Endothelial cell of umbilical vein (primary cell): ENCODE measurements at regions not wholly inside any gene's neighbourhood (a gene's known extent, or its start where the extent isn't known, plus 50 kb on each side); places are given as distances from the start of the nearest gene placed in this dataset.

ENCODE experiments used
- BruUV-seq: library from RNA; stranded (reverse); fragments of 400-500 nt; replicated peaks from 2 replicates; lab custom pipeline; 2021; lab: Mats Ljungman, UMichigan
- CTCF ChIA-PET: fragments of 300-600, 350-600 bp; sonication (Branson Sonifier 250); formaldehyde crosslinking; loops from one replicate; lab custom pipeline; 2021; ENCODE audit warnings: antibody characterized with exemption, inconsistent platforms; lab: Charles Lee
- POLR2A ChIA-PET: fragments of 300-600, 350-600 bp; sonication (Branson Sonifier 250); formaldehyde crosslinking; loops from one replicate; lab custom pipeline; 2021; ENCODE audit warnings: antibody characterized with exemption, inconsistent platforms; lab: Charles Lee
- DNase-seq: peaks from one replicate; pipeline ENCODE4 v3.0.0-alpha.2; 2011; ENCODE audit warnings: low read depth, low spot score
- FAIRE-seq: peaks from 2 replicates; lab custom pipeline; 2011; peaks lifted over from hg19 to GRCh38; lab: Jason Lieb, UNC
- H2AFZ ChIP-seq: 2 replicates; pipeline ENCODE4 v1.6.0; 2012; ENCODE audit warnings: low read depth, low read length, control low read depth, inconsistent platforms
- H3K27ac ChIP-seq: 2 replicates; pipeline ENCODE4 v1.5.1; 2011; ENCODE audit warnings: low read depth, mild to moderate bottlenecking, control low read depth, low read length, moderate library complexity; ENCODE audit not compliant: insufficient read depth
- H3K27me3 ChIP-seq, 2 experiments: 2 replicates each; pipeline versions ENCODE4 v1.6.0 to v1.6.1; 2011; ENCODE audit warnings: low read length in 2 of 2, mixed read lengths in 1 of 2; ENCODE audit not compliant: control insufficient read depth in 2 of 2, insufficient read depth in 2 of 2
- H3K36me3 ChIP-seq, 2 experiments: 2 replicates in 1 of 2; 3 replicates in 1 of 2; pipeline ENCODE4 v1.5.1; 2011; ENCODE audit warnings: low read length in 2 of 2, mild to moderate bottlenecking in 1 of 2, moderate library complexity in 1 of 2; ENCODE audit not compliant: control insufficient read depth in 2 of 2, insufficient read depth in 2 of 2; ENCODE audit errors: extremely low read depth in 1 of 2
- H3K4me1 ChIP-seq: 3 replicates; pipeline ENCODE4 v1.5.1; 2011; ENCODE audit warnings: mild to moderate bottlenecking, low read length; ENCODE audit not compliant: control insufficient read depth, insufficient read depth; ENCODE audit errors: extremely low read depth
- H3K4me2 ChIP-seq: 2 replicates; pipeline ENCODE4 v1.6.1; 2011; ENCODE audit warnings: low read length, control low read depth, mixed read lengths; ENCODE audit not compliant: insufficient read depth
- H3K4me3 ChIP-seq, 3 experiments: fragments of 200-600 bp in 1 of 3; sonication (generic), shearing (Covaris generic) in 1 of 3; replicated peaks in 1 of 3; 2 replicates each; pipeline ENCODE4 v1.5.1; 2011 to 2016; ENCODE audit warnings: control low read depth in 3 of 3, low read length in 3 of 3, mild to moderate bottlenecking in 2 of 3, inconsistent platforms in 1 of 3, low read depth in 1 of 3, moderate library complexity in 1 of 3; ENCODE audit not compliant: insufficient read depth in 1 of 3
- H3K79me2 ChIP-seq: 2 replicates; pipeline ENCODE4 v1.6.0; 2012; ENCODE audit warnings: low read length, inconsistent platforms; ENCODE audit not compliant: control insufficient read depth, insufficient read depth
- H3K9ac ChIP-seq: replicated peaks from 2 replicates; pipeline ENCODE3; 2011; ENCODE audit warnings: low read length, control low read depth; ENCODE audit not compliant: insufficient read depth; ENCODE audit errors: extremely low read depth
- H3K9me1 ChIP-seq: replicated peaks from 3 replicates; pipeline ENCODE4 v1.6.0; 2011; ENCODE audit warnings: mild to moderate bottlenecking, low read length; ENCODE audit not compliant: control insufficient read depth, insufficient read depth; ENCODE audit errors: extremely low read depth
- H3K9me3 ChIP-seq: replicated peaks from 2 replicates; pipeline ENCODE4 v1.5.1; 2012; ENCODE audit warnings: low read length, inconsistent platforms; ENCODE audit not compliant: control insufficient read depth, insufficient read depth
- H4K20me1 ChIP-seq: replicated peaks from 2 replicates; pipeline ENCODE3; 2011; ENCODE audit warnings: mild to moderate bottlenecking, low read length; ENCODE audit not compliant: control insufficient read depth, insufficient read depth; ENCODE audit errors: extremely low read depth
- CTCF ChIP-seq, 2 donors: IDR thresholded peaks; 1 replicate in 1 of 2; 2 replicates in 1 of 2; pipeline ENCODE4 v1.5.1; 2011; ENCODE audit warnings: low read length in 2 of 2, mild to moderate bottlenecking in 2 of 2, moderate library complexity in 2 of 2, control low read depth in 1 of 2, inconsistent platforms in 1 of 2, low read depth in 1 of 2; ENCODE audit not compliant: insufficient read depth in 1 of 2; ENCODE audit errors: extremely low read depth in 1 of 2
- FOS ChIP-seq: IDR thresholded peaks from 2 replicates; pipeline ENCODE4 v1.6.1; 2011; ENCODE audit warnings: mild to moderate bottlenecking, low read length, moderate library complexity, borderline replicate concordance; ENCODE audit not compliant: insufficient read depth
- GATA2 ChIP-seq: IDR thresholded peaks from 2 replicates; pipeline ENCODE4 v1.7.0; 2011; ENCODE audit warnings: low read depth, mild to moderate bottlenecking, moderate library complexity, mixed read lengths, low read length; ENCODE audit not compliant: insufficient read length, insufficient read depth
- JUN ChIP-seq: IDR thresholded peaks from 2 replicates; pipeline ENCODE4 v1.6.1; 2011; ENCODE audit warnings: borderline replicate concordance, low read depth; ENCODE audit not compliant: insufficient read length, insufficient read depth
- MAX ChIP-seq: IDR thresholded peaks from 2 replicates; pipeline ENCODE4 v1.6.1; 2011; ENCODE audit not compliant: insufficient read depth, insufficient read length
- MYC ChIP-seq: IDR thresholded peaks from one replicate; pipeline ENCODE4 v1.6.1; 2011; ENCODE audit warnings: mild to moderate bottlenecking, low read depth, low read length
- POLR2A ChIP-seq: IDR thresholded peaks from 2 replicates; pipeline ENCODE4 v1.6.1; 2012; ENCODE audit warnings: low read depth, mild to moderate bottlenecking, control low read depth, low read length
- POLR2AphosphoS5 ChIP-seq: IDR thresholded peaks from 2 replicates; pipeline ENCODE4 v1.6.1; 2012; ENCODE audit warnings: low read depth, mild to moderate bottlenecking, control low read depth, low read length, moderate library complexity; ENCODE audit not compliant: insufficient read depth
- dilution Hi-C: fragments of 300-500 bp; cut with MboI; formaldehyde crosslinking; loops from one replicate; pipeline ENCODE4 v1.15.0; 2019; ENCODE audit warnings: low sequenced_read_pairs; ENCODE audit not compliant: extremely low pct_ligation_motif_present
- intact Hi-C: fragments of 100-400 bp; cut with micrococcal nuclease; formaldehyde crosslinking; loops from one replicate; pipeline ENCODE4 v1.10.0; 2022

GRCh38 chr4:22875587-22876257, 183.0 kb downstream of the GBA3 start:
- Histone ChIP-seq H3K27ac (no peak overlapping the region), H3K4me1 (no peaks in the 10 kb centered on the region), H2AFZ (no peak overlapping the region), H4K20me1 (no peaks in the 10 kb centered on the region), H3K27me3 (no peaks in the 10 kb centered on the region), H3K9ac (no peak overlapping the region), H3K9me3 (peaks cover 2% of the 10 kb centered on the region), H3K4me3 (no peak overlapping the region), H3K36me3 (no peaks in the 10 kb centered on the region), H3K79me2 (no peaks in the 10 kb centered on the region), H3K4me2 (no peak overlapping the region), H3K9me1 (no peaks in the 10 kb centered on the region)
- ChIA-PET CTCF (no interaction called here), POLR2A (no interaction called here)
- no TSS peak for BruUV-seq
- TF ChIP-seq GATA2 (no peak), CTCF (IDR thresholded peaks at IDR 0.05; ENCODE audit: extremely low read depth in 1 of 2, insufficient read depth in 1 of 2, low read depth in 1 of 2, low read length in 2 of 2) (no peak), POLR2A (no peak), JUN (no peak), FOS (no peak), POLR2AphosphoS5 (no peak), MAX (no peak), MYC (no peak)
- FAIRE-seq (no peak), DNase-seq (no peak)
- intact Hi-C loops: no loop called here
- dilution Hi-C loops: no loop called here
